CD14-positive monocyte (primary cell): ENCODE measurements at regions not wholly inside any gene's neighbourhood (a gene's known extent, or its start where the extent isn't known, plus 50 kb on each side); places are given as distances from the start of the nearest gene placed in this dataset.

Experiments
- DNase-seq, 3 donors: peaks; one replicate each; pipeline ENCODE4 v3.0.0-alpha.2; 2011 to 2022
- H2AFZ ChIP-seq: 2 replicates; pipeline ENCODE4 v1.6.0; 2012; ENCODE audit warnings: mild to moderate bottlenecking, low read depth, low read length, inconsistent platforms; ENCODE audit not compliant: insufficient read depth, poor library complexity, severe bottlenecking
- H3K27ac ChIP-seq, 2 donors: 1 replicate in 1 of 2; 2 replicates in 1 of 2; pipeline ENCODE4 v1.5.1; 2012 to 2013; ENCODE audit warnings: low read length in 2 of 2, control low read depth in 1 of 2, inconsistent platforms in 1 of 2, low read depth in 1 of 2, mild to moderate bottlenecking in 1 of 2
- H3K27me3 ChIP-seq, 2 donors: one replicate each; pipeline versions ENCODE4 v1.6.0 to v1.6.1; 2011 to 2013; ENCODE audit warnings: low read length in 2 of 2; ENCODE audit not compliant: control insufficient read depth in 2 of 2, insufficient read depth in 2 of 2
- H3K36me3 ChIP-seq, 2 donors: replicated peaks in 1 of 2; 1 replicate in 1 of 2; 2 replicates in 1 of 2; pipeline versions ENCODE4 v1.5.1 to v1.6.1; 2012 to 2013; ENCODE audit warnings: low read length in 2 of 2, control low read depth in 1 of 2, inconsistent platforms in 1 of 2, mild to moderate bottlenecking in 1 of 2; ENCODE audit not compliant: insufficient read depth in 2 of 2, control insufficient read depth in 1 of 2
- H3K4me1 ChIP-seq, 2 donors: 1 replicate in 1 of 2; 2 replicates in 1 of 2; pipeline versions ENCODE4 v1.5.1 to v1.6.1; 2012 to 2013; ENCODE audit warnings: low read length in 2 of 2, control low read depth in 1 of 2, inconsistent platforms in 1 of 2, mild to moderate bottlenecking in 1 of 2, moderate library complexity in 1 of 2; ENCODE audit not compliant: insufficient read depth in 2 of 2, control insufficient read depth in 1 of 2
- H3K4me2 ChIP-seq: replicated peaks from 2 replicates; pipeline ENCODE3; 2012; ENCODE audit warnings: low read length, moderate library complexity, mild to moderate bottlenecking; ENCODE audit not compliant: poor library complexity, severe bottlenecking; ENCODE audit errors: extremely low read depth
- H3K4me3 ChIP-seq, 3 experiments: fragments of 200-600 bp in 1 of 3; sonication (generic) in 1 of 3; replicated peaks in 1 of 3; 1 replicate in 2 of 3; 2 replicates in 1 of 3; pipeline ENCODE4 v1.5.1; 2011 to 2013; ENCODE audit warnings: low read length in 3 of 3, mild to moderate bottlenecking in 3 of 3, control low read depth in 2 of 3, low read depth in 2 of 3, inconsistent platforms in 1 of 3, moderate library complexity in 1 of 3
- H3K79me2 ChIP-seq: 2 replicates; pipeline ENCODE4 v1.6.0; 2012; ENCODE audit warnings: mild to moderate bottlenecking, control low read depth, inconsistent platforms, low read length, moderate library complexity; ENCODE audit not compliant: insufficient read depth
- H3K9ac ChIP-seq: 2 replicates; pipeline ENCODE4 v1.6.0; 2017; ENCODE audit warnings: low read length, mild to moderate bottlenecking; ENCODE audit not compliant: insufficient read depth, poor library complexity, severe bottlenecking
- H3K9me3 ChIP-seq, 2 donors: replicated peaks in 1 of 2; 1 replicate in 1 of 2; 2 replicates in 1 of 2; pipeline versions ENCODE4 v1.5.1 to v1.6.1; 2012 to 2013; ENCODE audit warnings: low read length in 2 of 2, control low read depth in 1 of 2; ENCODE audit not compliant: control insufficient read depth in 1 of 2, insufficient read depth in 1 of 2
- H4K20me1 ChIP-seq: 2 replicates; pipeline ENCODE4 v1.6.0; 2012; ENCODE audit warnings: mild to moderate bottlenecking, low read length, control low read depth, moderate library complexity; ENCODE audit not compliant: insufficient read depth
- H3K27ac Mint-ChIP-seq, 7 donors: one replicate each; pipeline ENCODE4 v1.8.0; 2020; ENCODE audit warnings: mild to moderate bottlenecking in 7 of 7, mixed read lengths in 7 of 7, moderate library complexity in 6 of 7, inconsistent platforms in 2 of 7
- H3K27me3 Mint-ChIP-seq, 3 donors: one replicate each; pipeline ENCODE4 v1.8.0; 2021 to 2022; ENCODE audit warnings: low read depth in 3 of 3, mild to moderate bottlenecking in 3 of 3, mixed read lengths in 3 of 3, moderate library complexity in 3 of 3, inconsistent platforms in 1 of 3
- H3K36me3 Mint-ChIP-seq, 2 donors: one replicate each; pipeline ENCODE4 v1.8.0; 2020; ENCODE audit warnings: mixed read lengths in 2 of 2, inconsistent platforms in 1 of 2, mild to moderate bottlenecking in 1 of 2
- H3K4me1 Mint-ChIP-seq: one replicate; pipeline ENCODE4 v1.8.0; 2020; ENCODE audit warnings: mild to moderate bottlenecking, mixed read lengths
- H3K4me3 Mint-ChIP-seq, 2 donors: one replicate each; pipeline ENCODE4 v1.8.0; 2020; ENCODE audit warnings: mild to moderate bottlenecking in 2 of 2, mixed read lengths in 2 of 2, moderate library complexity in 1 of 2
- H3K9me3 Mint-ChIP-seq, 7 donors: one replicate each; pipeline ENCODE4 v1.8.0; 2020 to 2022; ENCODE audit warnings: mixed read lengths in 7 of 7, mild to moderate bottlenecking in 6 of 7, moderate library complexity in 6 of 7, inconsistent platforms in 2 of 7
- WGBS: methylation state at CpG from one replicate; pipeline ENCODE4 v1.1.5; 2013; ENCODE audit warnings: missing lambda C conversion rate; ENCODE audit not compliant: insufficient coverage; 5-methylcytosine and 5-hydroxymethylcytosine counted together
- intact Hi-C, 2 donors: fragments of 100-400 bp; cut with micrococcal nuclease; formaldehyde crosslinking; loops; one replicate each; pipeline versions ENCODE4 v1.15.0 to v1.15.1; 2023
- TF ChIP-seq, protein P1 (sequence below): fragments of 200-600 bp; IDR thresholded peaks from one replicate; pipeline ENCODE4 v1.8.0; 2022; ENCODE audit warnings: antibody characterized with exemption, mild to moderate bottlenecking

DNA sequence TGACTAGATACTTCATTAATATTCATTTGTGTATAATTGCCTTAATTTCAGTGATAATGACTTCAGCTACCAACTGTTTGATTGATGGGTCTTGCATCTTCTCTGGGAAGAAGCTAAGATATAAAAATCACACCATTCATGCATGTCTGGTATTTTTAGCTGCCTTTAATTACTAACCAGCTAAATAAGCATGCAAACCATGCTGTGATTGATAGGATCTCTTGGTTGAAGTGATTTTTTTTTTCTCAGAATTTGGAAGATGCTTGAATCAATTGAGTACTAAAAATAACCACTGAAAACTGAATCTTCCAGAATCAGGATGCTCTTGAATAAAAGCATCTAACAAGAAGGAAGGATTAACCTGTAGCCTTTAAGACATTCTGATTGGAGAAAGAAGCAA is 668.8 kb downstream of the TDRD15 start:
- intact Hi-C loops, result no loop called here
- no peaks in the 10 kb centered on the region for H3K36me3 ChIP-seq
- H3K4me3 ChIP-seq, result no peak overlapping the region
- Mint-ChIP-seq H3K36me3 (no peaks in the 10 kb centered on the region), H3K4me3 (no peak overlapping the region), H3K27ac (no peak overlapping the region), H3K27me3 (no peaks in the 10 kb centered on the region), H3K4me1 (no peaks in the 10 kb centered on the region), H3K9me3 (peaks cover 0 to 2% (median 1%) of the 10 kb centered on the region in 7 donors)
- H3K9ac ChIP-seq, result no peak overlapping the region
- H3K27ac ChIP-seq, result no peak overlapping the region
- H2AFZ ChIP-seq, result no peak overlapping the region
- H3K4me2 ChIP-seq, result no peak overlapping the region
- no peak for DNase-seq
- TF ChIP-seq, protein P1, sequence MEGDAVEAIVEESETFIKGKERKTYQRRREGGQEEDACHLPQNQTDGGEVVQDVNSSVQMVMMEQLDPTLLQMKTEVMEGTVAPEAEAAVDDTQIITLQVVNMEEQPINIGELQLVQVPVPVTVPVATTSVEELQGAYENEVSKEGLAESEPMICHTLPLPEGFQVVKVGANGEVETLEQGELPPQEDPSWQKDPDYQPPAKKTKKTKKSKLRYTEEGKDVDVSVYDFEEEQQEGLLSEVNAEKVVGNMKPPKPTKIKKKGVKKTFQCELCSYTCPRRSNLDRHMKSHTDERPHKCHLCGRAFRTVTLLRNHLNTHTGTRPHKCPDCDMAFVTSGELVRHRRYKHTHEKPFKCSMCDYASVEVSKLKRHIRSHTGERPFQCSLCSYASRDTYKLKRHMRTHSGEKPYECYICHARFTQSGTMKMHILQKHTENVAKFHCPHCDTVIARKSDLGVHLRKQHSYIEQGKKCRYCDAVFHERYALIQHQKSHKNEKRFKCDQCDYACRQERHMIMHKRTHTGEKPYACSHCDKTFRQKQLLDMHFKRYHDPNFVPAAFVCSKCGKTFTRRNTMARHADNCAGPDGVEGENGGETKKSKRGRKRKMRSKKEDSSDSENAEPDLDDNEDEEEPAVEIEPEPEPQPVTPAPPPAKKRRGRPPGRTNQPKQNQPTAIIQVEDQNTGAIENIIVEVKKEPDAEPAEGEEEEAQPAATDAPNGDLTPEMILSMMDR, result no peak
- no peaks in the 10 kb centered on the region for H3K27me3 ChIP-seq
- no peaks in the 10 kb centered on the region for H3K4me1 ChIP-seq
- no peaks in the 10 kb centered on the region for H4K20me1 ChIP-seq
- no peaks in the 10 kb centered on the region for H3K79me2 ChIP-seq
- no peaks in the 10 kb centered on the region for H3K9me3 ChIP-seq

DNA sequence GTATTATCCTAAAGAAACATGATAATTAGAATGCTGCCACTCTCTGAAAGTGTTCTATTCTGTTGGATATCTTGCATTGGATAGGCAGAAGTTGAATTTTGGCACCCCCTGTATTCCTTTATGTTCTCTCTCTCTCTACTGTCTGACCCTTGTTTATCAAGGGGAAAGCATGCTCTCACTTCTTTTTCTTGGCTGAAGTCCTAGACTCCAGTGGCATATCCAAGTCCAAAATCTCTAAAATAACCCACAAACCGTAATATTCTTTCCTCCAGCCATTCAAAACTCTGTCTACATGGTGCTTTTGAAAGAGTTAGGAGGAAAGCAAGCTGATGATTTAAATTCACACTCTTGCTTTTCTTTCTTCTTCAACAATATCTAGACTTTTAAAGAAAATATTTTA is 669.7 kb downstream of the TDRD15 start:
- Histone ChIP-seq H3K4me1 (no peaks in the 10 kb centered on the region), H2AFZ (no peak overlapping the region), H3K27me3 (no peaks in the 10 kb centered on the region), H3K79me2 (no peaks in the 10 kb centered on the region), H4K20me1 (no peaks in the 10 kb centered on the region), H3K9ac (no peak overlapping the region), H3K36me3 (no peaks in the 10 kb centered on the region), H3K27ac (no peak overlapping the region), H3K9me3 (no peaks in the 10 kb centered on the region), H3K4me3 (no peak overlapping the region), H3K4me2 (no peak overlapping the region)
- Mint-ChIP-seq H3K9me3 (peaks cover 0 to 2% (median 1%) of the 10 kb centered on the region in 7 donors), H3K36me3 (no peaks in the 10 kb centered on the region), H3K27ac (no peak overlapping the region), H3K27me3 (no peaks in the 10 kb centered on the region), H3K4me1 (no peaks in the 10 kb centered on the region), H3K4me3 (no peak overlapping the region)
- intact Hi-C loops, result no loop called here
- TF ChIP-seq, protein P1, result no peak
- WGBS, result no CpG with 5 or more reads among the region's 1 CpG
- no peak for DNase-seq
